ENCODE measurements at regions not wholly inside any gene's neighbourhood (a gene's known extent, or its start where the extent isn't known, plus 50 kb on each side); places are given as distances from the start of the nearest gene placed in this dataset.

DNA sequence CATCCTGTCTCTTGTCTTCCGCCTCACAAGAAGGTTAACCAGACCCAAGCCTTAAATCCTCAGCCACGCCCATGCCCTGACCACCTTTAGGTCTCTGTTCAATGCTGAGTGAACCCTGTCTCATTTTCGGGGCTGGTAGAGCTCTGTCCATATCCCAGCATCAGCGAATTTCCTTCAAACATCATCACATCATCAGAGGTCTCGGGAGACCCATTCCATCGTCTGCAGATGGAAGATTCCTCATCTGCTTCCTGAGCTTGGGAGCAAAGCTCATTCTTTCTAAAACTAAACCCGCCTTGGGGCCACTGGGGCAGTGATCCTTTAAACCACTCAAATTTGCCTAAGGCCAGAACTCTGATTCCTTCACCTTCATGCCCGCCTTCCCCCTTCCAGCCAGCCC is 173.7 kb downstream of the TTC32 start:
- TF ChIP-seq CTCF (conservative IDR thresholded peaks at IDR 0.05; ENCODE audit: control insufficient read depth, insufficient read depth, low read depth, low read length): no peak
- no peak overlapping the region for H3K4me3 ChIP-seq (ENCODE audit: control insufficient read depth, low read depth, low read length)
- peak; percentile 37 for DNase-seq (ENCODE audit: low read depth)

DNA sequence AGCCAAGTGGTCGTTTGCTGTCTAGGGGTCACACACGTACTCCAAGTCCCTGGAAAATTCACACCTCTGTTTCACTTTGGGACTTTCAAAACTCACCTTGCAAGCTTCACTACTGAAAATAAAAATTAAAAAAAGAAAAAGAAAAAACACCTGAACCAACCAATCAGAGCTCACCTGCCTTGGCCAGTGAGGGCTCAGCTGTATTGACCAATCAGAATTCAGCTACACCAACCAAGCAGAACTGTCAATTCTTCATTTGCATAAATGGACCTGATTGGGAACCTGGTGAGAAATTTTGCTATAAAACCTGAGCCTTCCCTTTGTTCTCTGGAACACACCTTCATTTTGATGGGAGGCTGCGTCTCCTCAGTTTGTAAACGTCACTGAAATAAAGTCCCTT is 176.4 kb downstream of the TTC32 start:
- H3K4me3 ChIP-seq (ENCODE audit: control insufficient read depth, low read depth, low read length): no peak overlapping the region
- no peak for TF ChIP-seq CTCF (conservative IDR thresholded peaks at IDR 0.05; ENCODE audit: control insufficient read depth, insufficient read depth, low read depth, low read length)
- DNase-seq (ENCODE audit: low read depth): no peak

- H3K4me3 ChIP-seq (ENCODE audit: control insufficient read depth, low read depth, low read length): no peak overlapping the region
- no peak for DNase-seq (ENCODE audit: low read depth)
- no peak for TF ChIP-seq CTCF (conservative IDR thresholded peaks at IDR 0.05; ENCODE audit: control insufficient read depth, insufficient read depth, low read depth, low read length)
Observed at GRCh38 chr2:19723021-19723420, 178.8 kb downstream of the TTC32 start.

DNA sequence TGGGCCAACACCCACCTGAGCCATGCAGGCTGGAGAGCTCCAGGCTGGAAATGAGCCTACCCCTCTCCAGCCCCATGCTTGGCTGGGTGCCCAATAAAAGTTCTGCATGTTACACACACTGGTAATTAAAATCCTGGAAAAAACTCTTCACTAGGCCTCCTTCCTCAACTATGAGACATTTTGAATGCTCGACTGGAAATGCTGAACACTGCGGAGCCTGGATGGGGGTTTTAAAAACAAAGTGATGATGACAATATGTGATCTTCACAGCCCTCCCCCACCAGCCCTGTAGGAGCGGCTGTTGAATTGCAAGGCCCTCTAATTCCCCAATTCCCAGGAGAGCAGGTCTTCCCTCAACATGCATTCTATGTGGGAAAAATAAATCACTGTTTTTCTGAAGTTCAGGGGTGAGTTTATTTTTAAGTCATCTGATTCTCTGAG is 179.2 kb downstream of the TTC32 start:
- no peak for TF ChIP-seq CTCF (conservative IDR thresholded peaks at IDR 0.05; ENCODE audit: control insufficient read depth, insufficient read depth, low read depth, low read length)
- DNase-seq (ENCODE audit: low read depth): peak; percentile 74
- H3K4me3 ChIP-seq (ENCODE audit: control insufficient read depth, low read depth, low read length): no peak overlapping the region

- H3K4me3 ChIP-seq (ENCODE audit: control insufficient read depth, low read depth, low read length): no peak overlapping the region
- DNase-seq (ENCODE audit: low read depth): no peak
- no peak for TF ChIP-seq CTCF (conservative IDR thresholded peaks at IDR 0.05; ENCODE audit: control insufficient read depth, insufficient read depth, low read depth, low read length)
Observed at GRCh38 chr2:19720306-19720705, 181.5 kb downstream of the TTC32 start.

DNA sequence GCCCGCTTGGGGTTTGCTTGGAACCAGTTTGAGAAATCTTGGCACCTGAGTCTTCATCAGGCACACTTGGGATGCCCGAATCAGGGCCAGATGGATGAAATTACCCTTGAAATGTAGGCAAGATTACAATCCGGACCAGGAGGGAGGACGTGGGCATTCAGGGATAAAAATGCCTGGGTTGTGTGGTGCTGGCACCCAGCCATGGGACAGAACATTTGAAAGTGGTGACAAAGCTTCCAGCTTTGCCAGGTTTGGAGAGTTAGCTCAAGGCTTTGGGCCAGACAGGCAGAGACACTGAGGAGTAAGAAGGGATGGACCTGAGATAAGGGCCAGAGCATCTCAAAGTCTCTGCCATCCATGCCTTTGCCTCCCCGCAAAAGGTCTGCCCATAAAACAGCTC is 182.2 kb downstream of the TTC32 start:
- H3K4me3 ChIP-seq (ENCODE audit: control insufficient read depth, low read depth, low read length): no peak overlapping the region
- no peak for TF ChIP-seq CTCF (conservative IDR thresholded peaks at IDR 0.05; ENCODE audit: control insufficient read depth, insufficient read depth, low read depth, low read length)
- DNase-seq (ENCODE audit: low read depth): no peak

DNA sequence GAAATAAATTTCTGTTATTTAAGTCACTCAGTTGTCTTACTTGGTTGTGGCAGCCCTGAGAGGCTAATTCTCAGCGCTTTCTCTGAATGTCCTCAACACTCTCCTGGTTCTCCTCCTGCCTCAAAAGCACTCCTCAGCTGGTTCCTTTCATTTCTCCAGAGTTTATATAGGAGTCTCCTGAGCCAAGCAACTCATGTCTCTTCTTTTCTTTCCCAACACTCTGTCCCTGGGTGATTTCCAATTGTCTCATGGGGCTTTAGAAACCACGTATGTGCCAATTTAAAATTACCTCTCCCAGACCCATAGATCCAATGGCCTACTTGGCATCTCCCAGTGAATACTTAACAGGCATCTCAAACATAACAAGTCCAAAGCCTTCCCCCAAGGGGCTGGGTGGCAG is 184.3 kb downstream of the TTC32 start:
- no peak overlapping the region for H3K4me3 ChIP-seq (ENCODE audit: control insufficient read depth, low read depth, low read length)
- no peak for DNase-seq (ENCODE audit: low read depth)
- no peak for TF ChIP-seq CTCF (conservative IDR thresholded peaks at IDR 0.05; ENCODE audit: control insufficient read depth, insufficient read depth, low read depth, low read length)
